ENCODE measurements at regions not wholly inside any gene's neighbourhood (a gene's known extent, or its start where the extent isn't known, plus 50 kb on each side); places are given as distances from the start of the nearest gene placed in this dataset.

GRCh38 chr22:47713941-47714340, 951.5 kb downstream of the TBC1D22A start:
- Histone ChIP-seq H3K4ac (ENCODE audit: low read depth, low read length) (no peak overlapping the region), H2AFZ (replicated peaks; ENCODE audit: low read length, poor library complexity) (no peak overlapping the region), H3K4me2 (ENCODE audit: low read depth, low read length) (no peak overlapping the region), H4K8ac (ENCODE audit: low read depth in 2 of 2, low read length in 2 of 2) (no peak overlapping the region), H3K9me3 (ENCODE audit: control insufficient read depth, insufficient read depth, low read length) (peaks cover 48% of the 10 kb centered on the region), H2BK120ac (ENCODE audit: low read depth, low read length) (no peak overlapping the region), H3K27ac (ENCODE audit: insufficient read depth, low read length) (no peak overlapping the region), H3K23ac (ENCODE audit: low read depth, low read length) (no peak overlapping the region), H3K4me1 (ENCODE audit: control insufficient read depth, insufficient read depth, low read length) (no peaks in the 10 kb centered on the region), H2AK9ac (replicated peaks; ENCODE audit: low read depth, low read length, poor library complexity) (no peak overlapping the region), H3K14ac (replicated peaks; ENCODE audit: low read depth, low read length) (no peak overlapping the region), H3K9me1 (ENCODE audit: insufficient read depth, low read length) (no peaks in the 10 kb centered on the region), H2BK15ac (ENCODE audit: low read depth, low read length) (no peak overlapping the region), H2BK5ac (ENCODE audit: low read depth, low read length, poor library complexity, severe bottlenecking) (no peak overlapping the region), H3K18ac (ENCODE audit: low read depth, low read length) (no peak overlapping the region), H4K20me1 (ENCODE audit: insufficient read depth, low read length) (no peaks in the 10 kb centered on the region), H4K91ac (ENCODE audit: insufficient read depth, low read depth, low read length) (no peak overlapping the region), H3K79me1 (ENCODE audit: low read depth in 1 of 2, low read length in 2 of 2) (no peaks in the 10 kb centered on the region), H2AK5ac (ENCODE audit: low read depth, low read length) (no peak overlapping the region), H4K5ac (ENCODE audit: low read depth, low read length) (no peak overlapping the region), H3K9ac (ENCODE audit: low read depth, low read length) (no peak overlapping the region), H3K36me3 (ENCODE audit: control insufficient read depth, insufficient read depth, low read length) (no peaks in the 10 kb centered on the region), H3K4me3 (ENCODE audit: insufficient read depth, low read depth, low read length) (no peak overlapping the region), H3K27me3 (ENCODE audit: control insufficient read depth, insufficient read depth, low read length) (no peaks in the 10 kb centered on the region), H3K56ac (ENCODE audit: extremely low read depth, insufficient read depth, low read length) (no peak overlapping the region), H2BK20ac (ENCODE audit: low read depth, low read length) (no peak overlapping the region)
- dilution Hi-C loops (cut with HindIII; ENCODE audit: low sequenced_read_pairs, unreplicated experiment): no loop called here
- ChIA-PET POLR2A (ENCODE audit: unreplicated experiment) (no interaction called here), CTCF (no interaction called here)
- intact Hi-C loops (cut with micrococcal nuclease): no loop called here
- DNase-seq (no peak), ATAC-seq (ENCODE audit: low read depth) (no peak)
- BruUV-seq (replicated peaks): no TSS peak
- TF ChIP-seq MAFK (IDR thresholded peaks at IDR 0.05; ENCODE audit: low read depth, low read length) (peak; percentile 14; the same call in 1 of the 2 replicates), RFX5 (IDR thresholded peaks at IDR 0.05; ENCODE audit: low read depth, low read length) (no peak)
- in situ Hi-C loops (cut with MboI; ENCODE audit: low sequenced_read_pairs): no loop called here
- no CpG with 5 or more reads among the region's 10 CpGs for WGBS, 2 experiments (ENCODE audit: extremely low coverage in 2 of 2, insufficient read length in 1 of 2)

Measured in IMR-90 (cell line).